Activated effector memory CD4-positive, alpha-beta T cell treated with Interleukin-2 at 50 U/mL for 16 hours (primary cell): ENCODE measurements at regions not wholly inside any gene's neighbourhood (a gene's known extent, or its start where the extent isn't known, plus 50 kb on each side); places are given as distances from the start of the nearest gene placed in this dataset.

Experiments used
- DNase-seq: peaks from one replicate; pipeline ENCODE4 v3.0.0-alpha.2; 2020

- DNase-seq: no peak
Observed at GRCh38 chr10:77710081-77710551, 72.5 kb upstream of the KCNMA1 start.

- no peak for DNase-seq
Observed at GRCh38 chr10:77707570-77707969, 70.0 kb upstream of the KCNMA1 start.

- DNase-seq: no peak
Observed at GRCh38 chr10:77702166-77702565, 64.6 kb upstream of the KCNMA1 start.

- DNase-seq: no peak
Observed at GRCh38 chr10:77700086-77700485, 62.5 kb upstream of the KCNMA1 start.

- no peak for DNase-seq
Observed at GRCh38 chr10:77699080-77699645, 61.6 kb upstream of the KCNMA1 start.

DNA sequence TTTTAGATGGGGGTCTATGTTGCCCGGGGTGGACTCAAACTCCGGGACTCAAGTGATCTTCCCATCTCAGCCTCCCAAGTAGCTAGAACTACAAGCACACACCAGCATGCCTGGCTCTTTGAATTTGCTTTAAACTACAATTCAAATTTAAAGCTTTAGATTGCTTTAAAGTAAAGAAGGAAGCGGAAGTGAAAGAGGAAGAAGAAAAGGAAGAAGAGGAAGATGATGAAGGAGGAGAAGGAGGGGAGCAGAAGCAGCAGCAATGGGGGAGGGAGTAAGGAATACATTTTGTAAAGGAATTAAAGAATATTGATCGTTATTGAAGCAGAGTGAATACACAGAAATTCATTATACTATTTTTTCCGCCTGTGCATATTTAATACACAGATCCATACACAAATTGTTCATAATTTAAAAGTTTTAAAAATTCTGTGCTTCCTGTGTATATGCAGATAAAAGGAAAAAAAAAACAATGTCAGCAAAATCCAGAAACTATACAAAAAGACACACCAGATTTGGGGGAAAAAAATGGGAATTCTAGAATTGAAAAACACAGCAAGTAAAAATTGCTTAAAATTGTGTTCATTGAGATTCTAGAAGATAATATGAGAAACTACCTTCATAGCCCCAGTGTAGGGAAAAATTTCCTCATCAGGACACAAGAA lies 60.8 kb upstream of the KCNMA1 start:
- no peak for DNase-seq

GRCh38 chr10:77696584-77696983 lies 59.0 kb upstream of the KCNMA1 start:
- DNase-seq: no peak

GRCh38 chr10:77695186-77695585 lies 57.6 kb upstream of the KCNMA1 start:
- no peak for DNase-seq

GRCh38 chr10:77692782-77693181 lies 55.2 kb upstream of the KCNMA1 start:
- no peak for DNase-seq

DNA sequence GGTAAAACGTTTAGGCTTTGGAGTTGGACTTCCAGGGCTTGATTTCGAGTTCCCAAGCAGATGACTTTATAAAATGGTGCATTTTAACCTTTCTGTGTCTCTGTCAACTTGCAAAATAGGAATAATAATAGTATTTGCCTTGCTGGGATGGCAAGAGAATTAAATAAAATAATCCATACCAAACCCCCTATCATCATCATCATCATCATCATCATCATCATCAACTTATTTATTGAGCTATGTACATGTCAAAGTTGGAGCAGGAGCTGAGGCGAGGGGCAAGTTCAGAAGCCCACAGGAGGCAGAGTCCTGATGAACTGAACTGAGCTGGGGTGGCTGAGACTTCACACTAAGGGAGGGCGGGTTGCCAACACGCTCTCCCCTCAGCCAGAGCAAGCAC lies 51.7 kb upstream of the KCNMA1 start:
- no peak for DNase-seq

- no peak for DNase-seq
Observed at GRCh38 chr10:77687621-77688020, 50.0 kb upstream of the KCNMA1 start.
